ENCODE measurements at regions not wholly inside any gene's neighbourhood (a gene's known extent, or its start where the extent isn't known, plus 50 kb on each side); places are given as distances from the start of the nearest gene placed in this dataset.

DNA sequence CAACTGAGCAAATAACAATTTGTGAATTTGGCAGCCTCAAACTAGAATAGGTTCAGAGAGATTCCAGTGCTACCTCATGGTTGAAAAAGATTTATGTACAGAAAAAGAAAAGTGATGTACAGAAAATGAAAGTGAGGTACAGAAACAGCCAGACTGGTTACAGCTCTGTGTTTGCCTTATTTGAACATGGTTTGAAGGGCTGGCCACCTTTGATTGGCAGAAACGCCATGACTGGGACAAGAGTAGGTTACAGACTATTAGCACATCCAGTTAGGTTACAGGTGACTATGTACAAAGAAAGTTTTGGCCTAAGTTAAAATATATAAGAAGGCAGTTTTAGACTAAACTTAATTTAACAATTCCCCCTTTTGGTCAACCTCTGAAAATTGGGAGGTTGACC lies 309.4 kb downstream of the BTG1 start:
- H3K36me3 ChIP-seq (ENCODE audit: control insufficient read depth, insufficient read depth, low read length) = no peaks in the 10 kb centered on the region
- H3K9me3 ChIP-seq (ENCODE audit: control insufficient read depth, insufficient read depth, low read length) = no peaks in the 10 kb centered on the region
- H3K4me3 ChIP-seq (ENCODE audit: low read length) = no peak overlapping the region
- WGBS (ENCODE audit: insufficient coverage, insufficient read length) = no CpG with 5 or more reads among the region's 1 CpG
- no peak for DNase-seq (ENCODE audit: low read depth, low spot score)
- no peaks in the 10 kb centered on the region for H3K4me1 ChIP-seq (ENCODE audit: control insufficient read depth, insufficient read depth, low read length)
- H3K27me3 ChIP-seq (ENCODE audit: control insufficient read depth, insufficient read depth, low read length) = no peaks in the 10 kb centered on the region
- H3K27ac ChIP-seq (ENCODE audit: low read length) = no peak overlapping the region

- Histone ChIP-seq H3K36me3 (ENCODE audit: control insufficient read depth, insufficient read depth, low read length) (no peaks in the 10 kb centered on the region), H3K27ac (ENCODE audit: low read length) (no peak overlapping the region), H3K9me3 (ENCODE audit: control insufficient read depth, insufficient read depth, low read length) (no peaks in the 10 kb centered on the region), H3K4me3 (ENCODE audit: low read length) (no peak overlapping the region), H3K4me1 (ENCODE audit: control insufficient read depth, insufficient read depth, low read length) (no peaks in the 10 kb centered on the region), H3K27me3 (ENCODE audit: control insufficient read depth, insufficient read depth, low read length) (no peaks in the 10 kb centered on the region)
- no peak for DNase-seq (ENCODE audit: low read depth, low spot score)
Observed at GRCh38 chr12:91835693-91836092, 310.0 kb downstream of the BTG1 start.

DNA sequence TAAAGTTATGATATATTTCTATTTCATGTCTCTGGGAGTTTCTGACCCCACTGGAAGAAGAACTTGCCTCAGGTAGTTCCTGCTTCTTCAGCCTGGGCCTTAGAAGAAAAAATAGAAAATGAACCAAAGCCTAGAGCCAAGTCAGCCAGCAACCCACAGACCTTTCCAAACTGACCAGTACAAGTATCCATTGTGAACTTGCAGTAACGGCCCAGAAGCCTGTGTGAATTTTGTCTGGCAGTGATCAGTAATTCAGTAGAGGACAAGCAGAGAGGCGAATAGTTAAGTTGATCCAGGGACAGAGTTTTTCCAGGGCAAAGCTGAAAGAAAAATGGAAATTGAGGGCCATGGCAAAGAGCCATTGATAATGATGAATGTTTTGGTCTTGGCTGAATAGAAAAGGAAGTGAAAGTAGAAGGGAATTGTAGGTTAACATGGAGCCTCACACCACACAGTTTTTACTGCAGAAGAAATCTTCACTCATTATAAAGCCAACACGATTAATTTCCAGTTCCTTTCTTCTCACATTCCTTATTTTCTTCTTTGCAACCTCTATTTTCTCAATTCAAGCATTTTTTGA lies 311.8 kb downstream of the BTG1 start:
- no peaks in the 10 kb centered on the region for H3K27me3 ChIP-seq (ENCODE audit: control insufficient read depth, insufficient read depth, low read length)
- no CpG with 5 or more reads among the region's 3 CpGs for WGBS (ENCODE audit: insufficient coverage, insufficient read length)
- no peak overlapping the region for H3K4me3 ChIP-seq (ENCODE audit: low read length)
- no peaks in the 10 kb centered on the region for H3K4me1 ChIP-seq (ENCODE audit: control insufficient read depth, insufficient read depth, low read length)
- H3K9me3 ChIP-seq (ENCODE audit: control insufficient read depth, insufficient read depth, low read length) = no peaks in the 10 kb centered on the region
- no peaks in the 10 kb centered on the region for H3K36me3 ChIP-seq (ENCODE audit: control insufficient read depth, insufficient read depth, low read length)
- DNase-seq (ENCODE audit: low read depth, low spot score) = no peak
- H3K27ac ChIP-seq (ENCODE audit: low read length) = no peak overlapping the region

DNA sequence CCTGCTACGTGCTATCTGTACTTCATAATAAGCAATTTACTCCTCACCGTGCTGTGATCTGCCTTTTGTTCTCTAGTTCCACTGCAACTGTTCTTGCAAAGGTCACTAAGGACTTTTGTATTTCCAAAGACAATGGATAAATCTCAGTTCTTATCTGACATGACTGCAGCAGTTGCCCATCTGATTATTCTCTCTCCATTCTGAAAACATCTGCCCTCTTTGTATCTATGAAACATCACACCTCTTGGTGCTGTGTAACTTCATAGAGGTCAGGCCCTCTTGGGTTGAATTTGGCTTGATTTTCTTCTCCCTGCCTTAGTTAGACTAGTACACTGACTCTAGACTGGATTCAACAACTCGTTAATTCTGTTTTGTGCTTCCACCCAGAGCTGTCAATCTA lies 319.6 kb downstream of the BTG1 start:
- no peaks in the 10 kb centered on the region for H3K4me1 ChIP-seq (ENCODE audit: control insufficient read depth, insufficient read depth, low read length)
- WGBS (ENCODE audit: insufficient coverage, insufficient read length) = no CpG with 5 or more reads among the region's 3 CpGs
- no peaks in the 10 kb centered on the region for H3K9me3 ChIP-seq (ENCODE audit: control insufficient read depth, insufficient read depth, low read length)
- DNase-seq (ENCODE audit: low read depth, low spot score) = no peak
- H3K36me3 ChIP-seq (ENCODE audit: control insufficient read depth, insufficient read depth, low read length) = no peaks in the 10 kb centered on the region
- no peak overlapping the region for H3K4me3 ChIP-seq (ENCODE audit: low read length)
- H3K27ac ChIP-seq (ENCODE audit: low read length) = no peak overlapping the region
- H3K27me3 ChIP-seq (ENCODE audit: control insufficient read depth, insufficient read depth, low read length) = no peaks in the 10 kb centered on the region

GRCh38 chr12:91824991-91825390 lies 320.7 kb downstream of the BTG1 start:
- H3K27me3 ChIP-seq (ENCODE audit: control insufficient read depth, insufficient read depth, low read length) = no peaks in the 10 kb centered on the region
- no peaks in the 10 kb centered on the region for H3K36me3 ChIP-seq (ENCODE audit: control insufficient read depth, insufficient read depth, low read length)
- H3K4me3 ChIP-seq (ENCODE audit: low read length) = no peak overlapping the region
- H3K9me3 ChIP-seq (ENCODE audit: control insufficient read depth, insufficient read depth, low read length) = no peaks in the 10 kb centered on the region
- no peak overlapping the region for H3K27ac ChIP-seq (ENCODE audit: low read length)
- DNase-seq (ENCODE audit: low read depth, low spot score) = no peak
- no peaks in the 10 kb centered on the region for H3K4me1 ChIP-seq (ENCODE audit: control insufficient read depth, insufficient read depth, low read length)

GRCh38 chr12:91819132-91819447 lies 326.6 kb downstream of the BTG1 start:
- H3K4me1 ChIP-seq (ENCODE audit: control insufficient read depth, insufficient read depth, low read length) = no peaks in the 10 kb centered on the region

GRCh38 chr12:91818227-91819131 lies 327.2 kb downstream of the BTG1 start:
- no CpG with 5 or more reads among the region's 2 CpGs for WGBS (ENCODE audit: insufficient coverage, insufficient read length)
- H3K9me3 ChIP-seq (ENCODE audit: control insufficient read depth, insufficient read depth, low read length) = no peaks in the 10 kb centered on the region
- H3K4me3 ChIP-seq (ENCODE audit: low read length) = no peak overlapping the region
- no peak overlapping the region for H3K27ac ChIP-seq (ENCODE audit: low read length)
- no peaks in the 10 kb centered on the region for H3K4me1 ChIP-seq (ENCODE audit: control insufficient read depth, insufficient read depth, low read length)
- no peaks in the 10 kb centered on the region for H3K27me3 ChIP-seq (ENCODE audit: control insufficient read depth, insufficient read depth, low read length)
- H3K36me3 ChIP-seq (ENCODE audit: control insufficient read depth, insufficient read depth, low read length) = no peaks in the 10 kb centered on the region
- DNase-seq (ENCODE audit: low read depth, low spot score) = no peak

More at GRCh38 chr12:91819132-91819447, 326.6 kb downstream of the BTG1 start:
- H3K9me3 ChIP-seq (ENCODE audit: control insufficient read depth, insufficient read depth, low read length) = no peaks in the 10 kb centered on the region
- no peaks in the 10 kb centered on the region for H3K36me3 ChIP-seq (ENCODE audit: control insufficient read depth, insufficient read depth, low read length)
- DNase-seq (ENCODE audit: low read depth, low spot score) = no peak
- no peak overlapping the region for H3K27ac ChIP-seq (ENCODE audit: low read length)
- no peaks in the 10 kb centered on the region for H3K27me3 ChIP-seq (ENCODE audit: control insufficient read depth, insufficient read depth, low read length)
- no peak overlapping the region for H3K4me3 ChIP-seq (ENCODE audit: low read length)

- WGBS (ENCODE audit: insufficient coverage, insufficient read length) = no CpG with 5 or more reads among the region's 2 CpGs
- no peaks in the 10 kb centered on the region for H3K4me1 ChIP-seq (ENCODE audit: control insufficient read depth, insufficient read depth, low read length)
- no peaks in the 10 kb centered on the region for H3K9me3 ChIP-seq (ENCODE audit: control insufficient read depth, insufficient read depth, low read length)
- no peak for DNase-seq (ENCODE audit: low read depth, low spot score)
- H3K27ac ChIP-seq (ENCODE audit: low read length) = no peak overlapping the region
- no peak overlapping the region for H3K4me3 ChIP-seq (ENCODE audit: low read length)
- H3K27me3 ChIP-seq (ENCODE audit: control insufficient read depth, insufficient read depth, low read length) = no peaks in the 10 kb centered on the region
- H3K36me3 ChIP-seq (ENCODE audit: control insufficient read depth, insufficient read depth, low read length) = no peaks in the 10 kb centered on the region
Observed at GRCh38 chr12:91817517-91817916, 328.1 kb downstream of the BTG1 start.

DNA sequence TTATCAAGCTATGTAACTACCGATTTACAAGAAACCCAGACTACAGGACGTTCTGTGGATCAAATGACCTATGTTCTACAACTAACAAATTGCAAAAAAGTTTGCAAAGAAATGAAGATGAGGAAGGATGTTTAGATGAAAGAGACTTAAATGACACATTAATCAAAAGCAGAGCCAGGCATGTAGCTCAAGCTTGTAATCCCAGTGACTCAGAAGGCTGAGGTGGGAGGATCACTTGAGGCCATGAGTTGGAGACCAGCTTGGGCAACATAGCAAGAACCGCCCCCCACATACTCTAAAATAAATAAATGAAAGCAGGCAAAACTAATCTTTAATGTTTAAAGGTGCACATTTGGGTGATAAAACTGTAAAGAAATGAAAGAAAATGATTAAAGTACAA lies 331.9 kb downstream of the BTG1 start:
- WGBS (ENCODE audit: insufficient coverage, insufficient read length) = no CpG with 5 or more reads among the region's 3 CpGs
- H3K9me3 ChIP-seq (ENCODE audit: control insufficient read depth, insufficient read depth, low read length) = no peaks in the 10 kb centered on the region
- no peaks in the 10 kb centered on the region for H3K27me3 ChIP-seq (ENCODE audit: control insufficient read depth, insufficient read depth, low read length)
- H3K36me3 ChIP-seq (ENCODE audit: control insufficient read depth, insufficient read depth, low read length) = no peaks in the 10 kb centered on the region
- H3K4me3 ChIP-seq (ENCODE audit: low read length) = no peak overlapping the region
- no peak overlapping the region for H3K27ac ChIP-seq (ENCODE audit: low read length)
- no peak for DNase-seq (ENCODE audit: low read depth, low spot score)
- no peaks in the 10 kb centered on the region for H3K4me1 ChIP-seq (ENCODE audit: control insufficient read depth, insufficient read depth, low read length)

DNA sequence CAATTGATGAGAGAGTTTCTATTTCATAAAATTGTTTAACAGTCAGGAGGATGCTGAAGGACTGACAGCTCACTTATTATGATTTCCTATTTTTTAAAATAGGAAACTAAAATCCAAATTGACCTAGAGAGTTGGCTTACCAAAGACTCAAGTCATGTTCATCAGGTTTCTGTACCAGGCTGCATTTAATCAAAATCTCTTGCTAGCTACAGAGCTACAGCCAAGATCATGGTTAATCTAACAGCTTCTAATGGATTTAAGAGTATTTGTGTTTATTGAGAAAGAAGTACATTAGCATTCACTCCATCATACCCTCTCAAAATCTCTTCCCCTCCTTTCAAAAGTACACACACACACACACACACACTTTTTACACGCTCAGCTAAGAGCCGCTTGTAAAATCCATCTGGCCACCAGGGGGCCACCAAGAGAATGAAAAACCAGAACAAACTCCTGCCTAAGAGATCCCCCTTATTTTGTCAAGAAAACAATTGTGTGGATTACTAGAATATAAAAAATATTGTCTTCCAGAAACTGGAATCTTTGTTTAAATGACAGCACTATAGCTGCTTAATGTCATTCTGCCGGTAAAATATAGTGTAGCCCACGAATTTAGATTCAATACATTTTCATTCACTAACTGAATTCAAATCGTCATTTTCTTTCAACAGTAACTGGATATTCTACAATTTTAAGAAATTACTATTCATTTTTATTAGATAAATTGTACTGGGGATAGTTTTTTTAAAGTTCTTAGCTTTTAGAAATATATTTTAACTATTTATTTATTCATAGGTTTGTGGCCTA lies 334.0 kb downstream of the BTG1 start:
- no peaks in the 10 kb centered on the region for H3K27me3 ChIP-seq (ENCODE audit: control insufficient read depth, insufficient read depth, low read length)
- no CpG with 5 or more reads among the region's 5 CpGs for WGBS (ENCODE audit: insufficient coverage, insufficient read length)
- H3K4me1 ChIP-seq (ENCODE audit: control insufficient read depth, insufficient read depth, low read length) = no peaks in the 10 kb centered on the region
- no peak overlapping the region for H3K4me3 ChIP-seq (ENCODE audit: low read length)
- peak; percentile 41 for DNase-seq (ENCODE audit: low read depth, low spot score)
- no peak overlapping the region for H3K27ac ChIP-seq (ENCODE audit: low read length)
- H3K36me3 ChIP-seq (ENCODE audit: control insufficient read depth, insufficient read depth, low read length) = no peaks in the 10 kb centered on the region
- H3K9me3 ChIP-seq (ENCODE audit: control insufficient read depth, insufficient read depth, low read length) = no peaks in the 10 kb centered on the region
